IMR-90 (cell line): ENCODE measurements at regions not wholly inside any gene's neighbourhood (a gene's known extent, or its start where the extent isn't known, plus 50 kb on each side); places are given as distances from the start of the nearest gene placed in this dataset.

Source experiments
- ATAC-seq: fragments of 200-7000 bp; cut with Tn5 transposase; 2 replicates; pipeline ENCODE4 v1.9.1; 2020; ENCODE audit warnings: low read depth, mild to moderate bottlenecking, moderate library complexity
- BruUV-seq: library from RNA; stranded (reverse); fragments of 400-500 nt; replicated peaks from 2 replicates; lab custom pipeline; 2021; lab: Mats Ljungman, UMichigan
- CTCF ChIA-PET: fragments of 300-600 bp; formaldehyde crosslinking; extraction: SDS; loops from one replicate; lab custom pipeline; 2021; ENCODE audit warnings: antibody characterized with exemption; lab: Yijun Ruan, JAX
- POLR2A ChIA-PET: fragments of 300-600 bp; sonication (Branson Sonifier 250); formaldehyde crosslinking; loops from one replicate; lab custom pipeline; 2022; ENCODE audit warnings: antibody characterized with exemption; ENCODE audit not compliant: unreplicated experiment; lab: Charles Lee
- DNase-seq: peaks from one replicate; pipeline ENCODE4 v3.0.0; 2013
- H2AFZ ChIP-seq: replicated peaks from 2 replicates; pipeline ENCODE3; 2013; ENCODE audit warnings: low read length, mild to moderate bottlenecking; ENCODE audit not compliant: poor library complexity
- H2AK5ac ChIP-seq: 2 replicates; pipeline ENCODE4 v1.6.1; 2013; ENCODE audit warnings: low read depth, low read length, inconsistent platforms
- H2AK9ac ChIP-seq: replicated peaks from 2 replicates; pipeline ENCODE3; 2013; ENCODE audit warnings: mild to moderate bottlenecking, low read depth, low read length, moderate library complexity; ENCODE audit not compliant: poor library complexity
- H2BK120ac ChIP-seq: 2 replicates; pipeline ENCODE4 v1.6.1; 2013; ENCODE audit warnings: low read depth, low read length, inconsistent platforms
- H2BK15ac ChIP-seq: 3 replicates; pipeline ENCODE4 v1.6.1; 2013; ENCODE audit warnings: low read depth, low read length, inconsistent platforms
- H2BK20ac ChIP-seq: 2 replicates; pipeline ENCODE4 v1.6.1; 2013; ENCODE audit warnings: low read depth, mild to moderate bottlenecking, inconsistent platforms, low read length, moderate library complexity
- H2BK5ac ChIP-seq: 2 replicates; pipeline ENCODE4 v1.6.1; 2013; ENCODE audit warnings: mild to moderate bottlenecking, low read depth, low read length, inconsistent platforms; ENCODE audit not compliant: poor library complexity, severe bottlenecking
- H3K14ac ChIP-seq: replicated peaks from 2 replicates; pipeline ENCODE4 v1.6.1; 2013; ENCODE audit warnings: low read depth, low read length, inconsistent platforms
- H3K18ac ChIP-seq: 2 replicates; pipeline ENCODE4 v1.6.1; 2013; ENCODE audit warnings: low read depth, low read length, control low read depth
- H3K23ac ChIP-seq: 2 replicates; pipeline ENCODE4 v1.6.1; 2013; ENCODE audit warnings: low read depth, low read length, inconsistent platforms
- H3K27ac ChIP-seq: 2 replicates; pipeline ENCODE4 v1.5.1; 2013; ENCODE audit warnings: mild to moderate bottlenecking, control low read depth, low read length; ENCODE audit not compliant: insufficient read depth
- H3K27me3 ChIP-seq: 2 replicates; pipeline ENCODE4 v1.6.1; 2013; ENCODE audit warnings: low read length; ENCODE audit not compliant: control insufficient read depth, insufficient read depth
- H3K36me3 ChIP-seq: 2 replicates; pipeline ENCODE4 v1.6.1; 2013; ENCODE audit warnings: low read length, mixed read lengths; ENCODE audit not compliant: control insufficient read depth, insufficient read depth
- H3K4ac ChIP-seq: 2 replicates; pipeline ENCODE4 v1.6.1; 2013; ENCODE audit warnings: low read depth, low read length, inconsistent platforms
- H3K4me1 ChIP-seq: 2 replicates; pipeline ENCODE4 v1.6.1; 2013; ENCODE audit warnings: low read length, mixed read lengths; ENCODE audit not compliant: control insufficient read depth, insufficient read depth
- H3K4me2 ChIP-seq: 2 replicates; pipeline ENCODE4 v1.6.1; 2013; ENCODE audit warnings: low read depth, mild to moderate bottlenecking, control low read depth, low read length, moderate library complexity
- H3K4me3 ChIP-seq: 2 replicates; pipeline ENCODE4 v1.5.1; 2013; ENCODE audit warnings: low read depth, mild to moderate bottlenecking, control low read depth, low read length, moderate library complexity; ENCODE audit not compliant: insufficient read depth
- H3K56ac ChIP-seq: 2 replicates; pipeline ENCODE4 v1.6.1; 2013; ENCODE audit warnings: low read length, inconsistent platforms; ENCODE audit not compliant: insufficient read depth; ENCODE audit errors: extremely low read depth
- H3K79me1 ChIP-seq, 2 experiments: 2 replicates each; pipeline ENCODE4 v1.6.1; 2013; ENCODE audit warnings: low read length in 2 of 2, inconsistent platforms in 1 of 2, low read depth in 1 of 2
- H3K9ac ChIP-seq: 2 replicates; pipeline ENCODE4 v1.6.1; 2013; ENCODE audit warnings: low read depth, low read length, control low read depth
- H3K9me1 ChIP-seq: 2 replicates; pipeline ENCODE4 v1.6.1; 2013; ENCODE audit warnings: low read length, inconsistent platforms; ENCODE audit not compliant: insufficient read depth
- H3K9me3 ChIP-seq: 2 replicates; pipeline ENCODE4 v1.6.1; 2013; ENCODE audit warnings: low read length; ENCODE audit not compliant: control insufficient read depth, insufficient read depth
- H4K20me1 ChIP-seq: 2 replicates; pipeline ENCODE4 v1.6.1; 2013; ENCODE audit warnings: low read length, inconsistent platforms; ENCODE audit not compliant: insufficient read depth
- H4K5ac ChIP-seq: 2 replicates; pipeline ENCODE4 v1.6.1; 2013; ENCODE audit warnings: mild to moderate bottlenecking, low read depth, low read length, control low read depth
- H4K8ac ChIP-seq, 2 experiments: 2 replicates each; pipeline ENCODE4 v1.6.1; 2013; ENCODE audit warnings: low read depth in 2 of 2, low read length in 2 of 2, control low read depth in 1 of 2, inconsistent platforms in 1 of 2
- H4K91ac ChIP-seq: 2 replicates; pipeline ENCODE4 v1.6.1; 2013; ENCODE audit warnings: low read depth, low read length, inconsistent platforms; ENCODE audit not compliant: insufficient read depth
- NFE2L2 ChIP-seq: fragments of 150-350 bp; IDR thresholded peaks from 2 replicates; pipeline ENCODE4 v1.6.1; 2016; ENCODE audit warnings: low read depth, mild to moderate bottlenecking, low read length
- WGBS, 2 experiments: methylation state at CpG; one replicate each; pipeline versions ENCODE4 v1.1.5 to v1.1.7; 2013; ENCODE audit warnings: missing lambda C conversion rate in 2 of 2; ENCODE audit not compliant: insufficient read length in 1 of 2; ENCODE audit errors: extremely low coverage in 2 of 2; 5-methylcytosine and 5-hydroxymethylcytosine counted together
- dilution Hi-C: fragments of 300-500 bp; cut with HindIII; formaldehyde crosslinking; loops from one replicate; pipeline ENCODE4 v1.14.3; 2018; ENCODE audit warnings: low sequenced_read_pairs; ENCODE audit not compliant: unreplicated experiment
- in situ Hi-C: fragments of 300-500 bp; cut with MboI; formaldehyde crosslinking; loops from 3 replicates; pipeline ENCODE4 v1.14.3; 2019; ENCODE audit warnings: low sequenced_read_pairs, inconsistent platforms, mixed read lengths
- intact Hi-C: fragments of 100-400 bp; cut with micrococcal nuclease; formaldehyde crosslinking; loops from 2 replicates; pipeline ENCODE4 v1.10.0; 2022

- intact Hi-C loops = no loop called here
- Histone ChIP-seq H2AK9ac (no peak overlapping the region), H4K20me1 (no peaks in the 10 kb centered on the region), H3K9ac (no peak overlapping the region), H2AFZ (no peak overlapping the region), H3K27me3 (no peaks in the 10 kb centered on the region), H3K18ac (no peak overlapping the region), H2BK20ac (no peak overlapping the region), H3K9me1 (no peaks in the 10 kb centered on the region), H3K4me2 (no peak overlapping the region), H3K36me3 (no peaks in the 10 kb centered on the region), H4K8ac (no peak overlapping the region), H3K4me3 (no peak overlapping the region), H3K56ac (no peak overlapping the region), H2BK15ac (no peak overlapping the region), H3K9me3 (no peaks in the 10 kb centered on the region), H3K14ac (no peak overlapping the region), H4K5ac (no peak overlapping the region), H3K79me1 (no peaks in the 10 kb centered on the region), H3K4me1 (no peaks in the 10 kb centered on the region), H3K27ac (no peak overlapping the region), H2AK5ac (no peak overlapping the region), H2BK5ac (no peak overlapping the region), H2BK120ac (no peak overlapping the region), H3K4ac (no peak overlapping the region), H3K23ac (no peak overlapping the region), H4K91ac (no peak overlapping the region)
- dilution Hi-C loops = no loop called here
- POLR2A ChIA-PET = no interaction called here
- no TSS peak for BruUV-seq
- no peak for TF ChIP-seq NFE2L2
- DNase-seq = no peak
- no CpG with 5 or more reads among the region's 3 CpGs for WGBS, 2 experiments
- in situ Hi-C loops = no loop called here
- ATAC-seq = no peak
- CTCF ChIA-PET = no interaction called here
Observed at GRCh38 chr4:167541286-167541685, 307.0 kb upstream of the SPOCK3 start.
